WTC11 (cell line): ENCODE measurements at regions not wholly inside any gene's neighbourhood (a gene's known extent, or its start where the extent isn't known, plus 50 kb on each side); places are given as distances from the start of the nearest gene placed in this dataset.

Experiments
- ATAC-seq: fragments of 200-7000 bp; cut with Tn5 transposase; 2 replicates; pipeline ENCODE4 v1.10.0; 2021; ENCODE audit warnings: mild to moderate bottlenecking, moderate library complexity
- CTCF ChIA-PET: fragments of 300-600 bp; sonication (Branson Sonifier 250); formaldehyde crosslinking; loops from one replicate; lab custom pipeline; 2021; ENCODE audit warnings: antibody characterized with exemption; lab: Charles Lee
- POLR2A ChIA-PET: fragments of 350-600 bp; sonication (Branson Sonifier 250); formaldehyde crosslinking; loops from one replicate; lab custom pipeline; 2021; ENCODE audit warnings: antibody characterized with exemption; lab: Charles Lee
- DNase-seq: peaks from one replicate; pipeline ENCODE4 v3.0.0; 2021; ENCODE audit warnings: low spot score
- H3K27ac Mint-ChIP-seq: 2 replicates; pipeline ENCODE4 v1.8.0; 2021; ENCODE audit warnings: mixed read lengths
- H3K27me3 Mint-ChIP-seq: 2 replicates; pipeline ENCODE4 v1.8.0; 2021; ENCODE audit warnings: low read depth, mild to moderate bottlenecking, moderate library complexity, mixed read lengths
- H3K36me3 Mint-ChIP-seq: 2 replicates; pipeline ENCODE4 v1.8.0; 2021; ENCODE audit warnings: mixed read lengths
- H3K4me1 Mint-ChIP-seq: 2 replicates; pipeline ENCODE4 v1.8.0; 2022; ENCODE audit warnings: mixed read lengths
- H3K4me3 Mint-ChIP-seq: 2 replicates; pipeline ENCODE4 v1.8.0; 2021; ENCODE audit warnings: mild to moderate bottlenecking, moderate library complexity, mixed read lengths
- H3K9me3 Mint-ChIP-seq: 2 replicates; pipeline ENCODE4 v1.8.0; 2021; ENCODE audit warnings: mixed read lengths
- ARID4B ChIP-seq: sonication (generic); formaldehyde crosslinking; IDR thresholded peaks from 2 replicates; pipeline ENCODE4 v1.8.0; 2023; ENCODE audit warnings: missing genetic modification reagents, mild to moderate bottlenecking, borderline replicate concordance
- ATF3 ChIP-seq: sonication (generic); formaldehyde crosslinking; conservative IDR thresholded peaks from 2 replicates; pipeline ENCODE4 v1.8.1; 2022; ENCODE audit warnings: mild to moderate bottlenecking, missing genetic modification reagents
- CREB1 ChIP-seq: sonication (generic); formaldehyde crosslinking; IDR thresholded peaks from 2 replicates; pipeline ENCODE4 v1.8.0; 2023; ENCODE audit warnings: mild to moderate bottlenecking, missing genetic modification reagents
- ESRRA ChIP-seq: sonication (generic); formaldehyde crosslinking; IDR thresholded peaks from 2 replicates; pipeline ENCODE4 v1.8.1; 2022; ENCODE audit warnings: mild to moderate bottlenecking, missing genetic modification reagents, borderline replicate concordance
- FOXJ3 ChIP-seq: sonication (generic); formaldehyde crosslinking; IDR thresholded peaks from 2 replicates; pipeline ENCODE4 v1.9.0; 2021; ENCODE audit warnings: missing genetic modification reagents, mild to moderate bottlenecking, borderline replicate concordance
- FOXP4 ChIP-seq: sonication (generic); formaldehyde crosslinking; IDR thresholded peaks from 2 replicates; pipeline ENCODE4 v1.8.0; 2022; ENCODE audit warnings: mild to moderate bottlenecking, missing genetic modification reagents
- GABPB1 ChIP-seq: sonication (generic); formaldehyde crosslinking; IDR thresholded peaks from 2 replicates; pipeline ENCODE4 v1.8.1; 2023; ENCODE audit warnings: mild to moderate bottlenecking, missing genetic modification reagents
- HMGA2 ChIP-seq: fragments of 250-450 bp; sonication (Bioruptor Pico); IDR thresholded peaks from 2 replicates; pipeline ENCODE4 v1.4.0; 2021; ENCODE audit warnings: mild to moderate bottlenecking, moderate library complexity
- MYBL2 ChIP-seq: sonication (generic); formaldehyde crosslinking; IDR thresholded peaks from 2 replicates; pipeline ENCODE4 v1.8.1; 2023; ENCODE audit warnings: mild to moderate bottlenecking, moderate library complexity, missing genetic modification reagents
- NR2C2 ChIP-seq: sonication (generic); formaldehyde crosslinking; IDR thresholded peaks from 2 replicates; pipeline ENCODE4 v1.8.0; 2022; ENCODE audit warnings: mild to moderate bottlenecking, missing genetic modification reagents
- PRDM15 ChIP-seq: sonication (generic); formaldehyde crosslinking; IDR thresholded peaks from 2 replicates; pipeline ENCODE4 v1.8.0; 2022; ENCODE audit warnings: missing genetic modification reagents
- SMAD4 ChIP-seq: sonication (generic); formaldehyde crosslinking; IDR thresholded peaks from 2 replicates; pipeline ENCODE4 v1.8.0; 2022; ENCODE audit warnings: mild to moderate bottlenecking, missing genetic modification reagents
- ZNF416 ChIP-seq: fragments of 250-450 bp; sonication (Bioruptor Pico); IDR thresholded peaks from 2 replicates; pipeline ENCODE4 v1.9.0; 2021; ENCODE audit warnings: mild to moderate bottlenecking, inconsistent platforms
- ZNF671 ChIP-seq: fragments of 250-450 bp; sonication (Bioruptor Pico); IDR thresholded peaks from 2 replicates; pipeline ENCODE4 v1.8.0; 2021; ENCODE audit warnings: mild to moderate bottlenecking
- ZSCAN18 ChIP-seq: fragments of 250-450 bp; sonication (Bioruptor Pico); IDR thresholded peaks from 2 replicates; pipeline ENCODE4 v2.1.2; 2022; ENCODE audit warnings: mild to moderate bottlenecking, moderate library complexity

GRCh38 chr13:31937436-31937835 lies 94.1 kb upstream of the FRY start:
- POLR2A ChIA-PET = no interaction called here

GRCh38 chr13:31940076-31940475 lies 91.5 kb upstream of the FRY start:
- TF ChIP-seq FOXJ3 (no peak), FOXP4 (CRISPR knock-in tag) (no peak), ATF3 (CRISPR knock-in tag) (no peak), MYBL2 (no peak), NR2C2 (CRISPR knock-in tag) (no peak), ZSCAN18 (no peak), ESRRA (CRISPR knock-in tag) (no peak), GABPB1 (CRISPR knock-in tag) (no peak), ZNF416 (CRISPR knock-in tag) (no peak), PRDM15 (no peak)
- ATAC-seq (no peak), DNase-seq (no peak)
- Mint-ChIP-seq H3K4me3 (no peak overlapping the region), H3K27ac (no peak overlapping the region), H3K36me3 (no peaks in the 10 kb centered on the region), H3K9me3 (no peaks in the 10 kb centered on the region), H3K27me3 (no peaks in the 10 kb centered on the region), H3K4me1 (peaks cover 5% of the 10 kb centered on the region; the same call in 1 of the 2 replicates)
- ChIA-PET CTCF (no interaction called here), POLR2A (no interaction called here)

More at GRCh38 chr13:31937436-31937835, 94.1 kb upstream of the FRY start:
- ATAC-seq (no peak), DNase-seq (no peak)
- Mint-ChIP-seq H3K27ac (no peak overlapping the region), H3K9me3 (no peaks in the 10 kb centered on the region), H3K4me3 (no peak overlapping the region), H3K4me1 (peaks cover 5% of the 10 kb centered on the region; the same call in 1 of the 2 replicates), H3K27me3 (no peaks in the 10 kb centered on the region), H3K36me3 (no peaks in the 10 kb centered on the region)
- CTCF ChIA-PET = no interaction called here
- TF ChIP-seq ATF3 (CRISPR knock-in tag) = no peak
- TF ChIP-seq ESRRA (CRISPR knock-in tag) = no peak
- TF ChIP-seq NR2C2 (CRISPR knock-in tag) = no peak
- no peak for TF ChIP-seq ZNF671
- no peak for TF ChIP-seq SMAD4 (CRISPR knock-in tag)
- TF ChIP-seq HMGA2 (CRISPR knock-in tag) = no peak
- no peak for TF ChIP-seq ARID4B (CRISPR knock-in tag)
- no peak for TF ChIP-seq CREB1 (CRISPR knock-in tag)
